Osteoblast (primary cell): ENCODE measurements at regions not wholly inside any gene's neighbourhood (a gene's known extent, or its start where the extent isn't known, plus 50 kb on each side); places are given as distances from the start of the nearest gene placed in this dataset.

ENCODE experiments used
- DNase-seq: peaks from one replicate; pipeline ENCODE4 v3.0.0; 2011; ENCODE audit warnings: low spot score, mixed read lengths; ENCODE audit not compliant: insufficient read length; ENCODE audit errors: missing footprints
- H2AFZ ChIP-seq: 2 replicates; pipeline ENCODE4 v1.6.0; 2011; ENCODE audit warnings: mild to moderate bottlenecking, low read length
- H3K27ac ChIP-seq: 2 replicates; pipeline ENCODE4 v1.5.1; 2011; ENCODE audit warnings: mild to moderate bottlenecking, low read depth, low read length, moderate library complexity
- H3K27me3 ChIP-seq: 2 replicates; pipeline ENCODE4 v1.6.0; 2012; ENCODE audit warnings: mild to moderate bottlenecking, control low read depth, inconsistent platforms, low read length, moderate library complexity; ENCODE audit not compliant: insufficient read depth
- H3K36me3 ChIP-seq: 2 replicates; pipeline ENCODE4 v1.5.1; 2011; ENCODE audit warnings: mild to moderate bottlenecking, low read length, control low read depth, moderate library complexity; ENCODE audit not compliant: insufficient read depth
- H3K4me1 ChIP-seq: 2 replicates; pipeline ENCODE4 v1.5.1; 2011; ENCODE audit warnings: mild to moderate bottlenecking, low read length, control low read depth, moderate library complexity; ENCODE audit not compliant: insufficient read depth
- H3K4me2 ChIP-seq: 2 replicates; pipeline ENCODE4 v1.6.0; 2011; ENCODE audit warnings: mild to moderate bottlenecking, low read length; ENCODE audit not compliant: insufficient read depth
- H3K4me3 ChIP-seq: fragments of 200-600 bp; sonication (generic); 3 replicates; pipeline ENCODE4 v1.5.1; 2012; ENCODE audit warnings: mild to moderate bottlenecking, low read length, inconsistent platforms; ENCODE audit not compliant: insufficient read depth
- H3K79me2 ChIP-seq: 2 replicates; pipeline ENCODE4 v1.6.0; 2012; ENCODE audit warnings: mild to moderate bottlenecking, low read length, control low read depth, inconsistent platforms; ENCODE audit not compliant: insufficient read depth
- H3K9me3 ChIP-seq: 2 replicates; pipeline ENCODE4 v1.5.1; 2011; ENCODE audit warnings: low read depth, low read length, control low read depth
- H4K20me1 ChIP-seq: 2 replicates; pipeline ENCODE4 v1.6.0; 2012; ENCODE audit warnings: mild to moderate bottlenecking, low read length, control low read depth; ENCODE audit not compliant: insufficient read depth
- CTCF ChIP-seq: IDR thresholded peaks from 2 replicates; pipeline ENCODE4 v1.5.1; 2011; ENCODE audit warnings: mild to moderate bottlenecking, low read depth, low read length, moderate library complexity; ENCODE audit errors: extremely low read depth

- no peak overlapping the region for H3K4me3 ChIP-seq
- no peak for DNase-seq
- no peaks in the 10 kb centered on the region for H3K4me1 ChIP-seq
- no peak overlapping the region for H2AFZ ChIP-seq
- peak; percentile 29 for TF ChIP-seq CTCF
- no peak overlapping the region for H3K4me2 ChIP-seq
- H3K79me2 ChIP-seq, result no peaks in the 10 kb centered on the region
- no peaks in the 10 kb centered on the region for H4K20me1 ChIP-seq
- no peaks in the 10 kb centered on the region for H3K27me3 ChIP-seq
- H3K27ac ChIP-seq, result no peak overlapping the region
- no peaks in the 10 kb centered on the region for H3K36me3 ChIP-seq
- H3K9me3 ChIP-seq, result no peaks in the 10 kb centered on the region
Observed at GRCh38 chr14:35963209-35963608, 137.1 kb downstream of the BRMS1L start.

- no peaks in the 10 kb centered on the region for H3K4me1 ChIP-seq
- no peaks in the 10 kb centered on the region for H3K36me3 ChIP-seq
- no peak for DNase-seq
- H3K27me3 ChIP-seq, result peaks cover 1% of the 10 kb centered on the region
- TF ChIP-seq CTCF, result no peak
- H2AFZ ChIP-seq, result no peak overlapping the region
- no peak overlapping the region for H3K4me3 ChIP-seq
- H3K79me2 ChIP-seq, result no peaks in the 10 kb centered on the region
- no peak overlapping the region for H3K27ac ChIP-seq
- no peaks in the 10 kb centered on the region for H3K9me3 ChIP-seq
- H3K4me2 ChIP-seq, result no peak overlapping the region
- no peaks in the 10 kb centered on the region for H4K20me1 ChIP-seq
Observed at GRCh38 chr14:35961697-35962274, 135.6 kb downstream of the BRMS1L start.

- Histone ChIP-seq H3K9me3 (no peaks in the 10 kb centered on the region), H3K4me3 (no peak overlapping the region), H3K79me2 (no peaks in the 10 kb centered on the region), H3K4me1 (no peaks in the 10 kb centered on the region), H3K36me3 (no peaks in the 10 kb centered on the region), H3K27ac (no peak overlapping the region), H3K4me2 (no peak overlapping the region), H4K20me1 (no peaks in the 10 kb centered on the region), H3K27me3 (peaks cover 2% of the 10 kb centered on the region), H2AFZ (no peak overlapping the region)
- no peak for DNase-seq
- no peak for TF ChIP-seq CTCF
Observed at GRCh38 chr14:35959835-35960234, 133.7 kb downstream of the BRMS1L start.

GRCh38 chr14:35958499-35958898, 132.4 kb downstream of the BRMS1L start:
- no peak overlapping the region for H2AFZ ChIP-seq
- peaks cover 2% of the 10 kb centered on the region for H3K27me3 ChIP-seq
- no peak overlapping the region for H3K4me3 ChIP-seq

More at GRCh38 chr14:35958499-35958898, 132.4 kb downstream of the BRMS1L start:
- Histone ChIP-seq H3K9me3 (no peaks in the 10 kb centered on the region), H3K27ac (no peak overlapping the region), H4K20me1 (no peaks in the 10 kb centered on the region), H3K4me1 (no peaks in the 10 kb centered on the region), H3K4me2 (no peak overlapping the region), H3K79me2 (no peaks in the 10 kb centered on the region), H3K36me3 (no peaks in the 10 kb centered on the region)
- no peak for DNase-seq
- no peak for TF ChIP-seq CTCF
